ENCODE measurements at regions not wholly inside any gene's neighbourhood (a gene's known extent, or its start where the extent isn't known, plus 50 kb on each side); places are given as distances from the start of the nearest gene placed in this dataset.
A peak's percentile ranks its signal among the peaks of the same experiment; 100 is the strongest.

GRCh38 chr6:156718647-156719394 is 58.4 kb upstream of the ARID1B start:
- no peak overlapping the region for H3K4me3 ChIP-seq (ENCODE audit: insufficient read depth in 1 of 2, low read depth in 1 of 2, low read length in 2 of 2)

GRCh38 chr6:156717542-156717941 is 59.6 kb upstream of the ARID1B start:
- DNase-seq, result no peak
- no peak overlapping the region for H4K8ac ChIP-seq (ENCODE audit: low read length)
- no peak overlapping the region for H3K23ac ChIP-seq (ENCODE audit: low read length in 2 of 2)
- H3K27me3 ChIP-seq (ENCODE audit: control insufficient read depth in 1 of 2, insufficient read depth in 1 of 2, low read length in 2 of 2), result no peaks in the 10 kb centered on the region
- H2BK120ac ChIP-seq (ENCODE audit: low read depth, low read length), result no peak overlapping the region
- no peak overlapping the region for H3K4ac ChIP-seq (ENCODE audit: low read depth in 1 of 2, low read length in 2 of 2)
- no peak overlapping the region for H2AK5ac ChIP-seq (ENCODE audit: low read length, severe bottlenecking)
- no peak overlapping the region for H2AFZ ChIP-seq (ENCODE audit: low read depth, low read length)
- H4K91ac ChIP-seq (ENCODE audit: low read length), result no peak overlapping the region
- no peaks in the 10 kb centered on the region for H3K79me1 ChIP-seq (replicated peaks; ENCODE audit: low read length, poor library complexity, severe bottlenecking)
- no peak overlapping the region for H2BK12ac ChIP-seq (ENCODE audit: low read length in 2 of 2)
- peaks cover 13% of the 10 kb centered on the region for H3K4me1 ChIP-seq (ENCODE audit: control insufficient read depth, insufficient read depth, low read depth, low read length)
- no peaks in the 10 kb centered on the region for H3K9me3 ChIP-seq (ENCODE audit: control insufficient read depth, low read length)
- no peak overlapping the region for H2BK5ac ChIP-seq (ENCODE audit: low read depth, low read length, poor library complexity, severe bottlenecking)
- no peak overlapping the region for H3K14ac ChIP-seq (ENCODE audit: low read length in 2 of 2)
- no peak overlapping the region for H2BK15ac ChIP-seq (ENCODE audit: low read depth, poor library complexity, severe bottlenecking)
- H3K4me2 ChIP-seq (ENCODE audit: low read length, poor library complexity, severe bottlenecking), result no peak overlapping the region
- H3K9ac ChIP-seq (ENCODE audit: low read length), result no peak overlapping the region
- no peak overlapping the region for H3K27ac ChIP-seq (ENCODE audit: low read length, poor library complexity, severe bottlenecking)
- H3K18ac ChIP-seq (ENCODE audit: low read depth in 1 of 2, low read length in 2 of 2), result no peak overlapping the region
- H3K4me3 ChIP-seq (ENCODE audit: insufficient read depth in 1 of 2, low read depth in 1 of 2, low read length in 2 of 2), result no peak overlapping the region
- WGBS, result 90% methylated on average over 5 of the region's 5 CpGs
- H3K36me3 ChIP-seq (ENCODE audit: control insufficient read depth in 1 of 2, insufficient read depth in 2 of 2, low read depth in 1 of 2, low read length in 2 of 2), result no peaks in the 10 kb centered on the region

More at GRCh38 chr6:156718647-156719394, 58.4 kb upstream of the ARID1B start:
- H3K9ac ChIP-seq (ENCODE audit: low read length), result peak overlapping the region; percentile 59
- DNase-seq, result peak; percentile 53
- no peaks in the 10 kb centered on the region for H3K9me3 ChIP-seq (ENCODE audit: control insufficient read depth, low read length)
- no peak overlapping the region for H2AFZ ChIP-seq (ENCODE audit: low read depth, low read length)
- no peak overlapping the region for H4K8ac ChIP-seq (ENCODE audit: low read length)
- no peak overlapping the region for H2AK5ac ChIP-seq (ENCODE audit: low read length, severe bottlenecking)
- H3K36me3 ChIP-seq (ENCODE audit: control insufficient read depth in 1 of 2, insufficient read depth in 2 of 2, low read depth in 1 of 2, low read length in 2 of 2), result no peaks in the 10 kb centered on the region
- no peak overlapping the region for H2BK5ac ChIP-seq (ENCODE audit: low read depth, low read length, poor library complexity, severe bottlenecking)
- H3K27me3 ChIP-seq (ENCODE audit: control insufficient read depth in 1 of 2, insufficient read depth in 1 of 2, low read length in 2 of 2), result no peaks in the 10 kb centered on the region
- H2BK15ac ChIP-seq (ENCODE audit: low read depth, poor library complexity, severe bottlenecking), result no peak overlapping the region
- no peak overlapping the region for H2BK120ac ChIP-seq (ENCODE audit: low read depth, low read length)
- H3K4ac ChIP-seq (ENCODE audit: low read depth in 1 of 2, low read length in 2 of 2), result no peak overlapping the region
- H3K4me2 ChIP-seq (ENCODE audit: low read length, poor library complexity, severe bottlenecking), result no peak overlapping the region
- H3K27ac ChIP-seq (ENCODE audit: low read length, poor library complexity, severe bottlenecking), result no peak overlapping the region
- 85% methylated on average over 16 of the region's 18 CpGs for WGBS
- H3K14ac ChIP-seq (ENCODE audit: low read length in 2 of 2), result no peak overlapping the region
- H3K79me1 ChIP-seq (replicated peaks; ENCODE audit: low read length, poor library complexity, severe bottlenecking), result no peaks in the 10 kb centered on the region
- H3K18ac ChIP-seq (ENCODE audit: low read depth in 1 of 2, low read length in 2 of 2), result no peak overlapping the region
- no peak overlapping the region for H3K23ac ChIP-seq (ENCODE audit: low read length in 2 of 2)
- no peak overlapping the region for H4K91ac ChIP-seq (ENCODE audit: low read length)
- H2BK12ac ChIP-seq (ENCODE audit: low read length in 2 of 2), result no peak overlapping the region
- peaks cover 13% of the 10 kb centered on the region for H3K4me1 ChIP-seq (ENCODE audit: control insufficient read depth, insufficient read depth, low read depth, low read length)

- Histone ChIP-seq H3K27ac (ENCODE audit: low read length, poor library complexity, severe bottlenecking) (no peak overlapping the region), H2AFZ (ENCODE audit: low read depth, low read length) (no peak overlapping the region), H4K91ac (ENCODE audit: low read length) (no peak overlapping the region), H3K79me1 (replicated peaks; ENCODE audit: low read length, poor library complexity, severe bottlenecking) (no peaks in the 10 kb centered on the region), H4K8ac (ENCODE audit: low read length) (no peak overlapping the region), H3K4me1 (ENCODE audit: control insufficient read depth, insufficient read depth, low read depth, low read length) (peaks cover 10% of the 10 kb centered on the region), H3K27me3 (ENCODE audit: control insufficient read depth in 1 of 2, insufficient read depth in 1 of 2, low read length in 2 of 2) (no peaks in the 10 kb centered on the region), H3K23ac (ENCODE audit: low read length in 2 of 2) (no peak overlapping the region), H2AK5ac (ENCODE audit: low read length, severe bottlenecking) (no peak overlapping the region), H3K18ac (ENCODE audit: low read depth in 1 of 2, low read length in 2 of 2) (no peak overlapping the region), H3K4me2 (ENCODE audit: low read length, poor library complexity, severe bottlenecking) (no peak overlapping the region), H3K9ac (ENCODE audit: low read length) (no peak overlapping the region), H3K4ac (ENCODE audit: low read depth in 1 of 2, low read length in 2 of 2) (no peak overlapping the region), H3K14ac (ENCODE audit: low read length in 2 of 2) (no peak overlapping the region), H3K36me3 (ENCODE audit: control insufficient read depth in 1 of 2, insufficient read depth in 2 of 2, low read depth in 1 of 2, low read length in 2 of 2) (no peaks in the 10 kb centered on the region), H3K4me3 (ENCODE audit: insufficient read depth in 1 of 2, low read depth in 1 of 2, low read length in 2 of 2) (no peak overlapping the region), H3K9me3 (ENCODE audit: control insufficient read depth, low read length) (no peaks in the 10 kb centered on the region), H2BK120ac (ENCODE audit: low read depth, low read length) (no peak overlapping the region), H2BK15ac (ENCODE audit: low read depth, poor library complexity, severe bottlenecking) (no peak overlapping the region), H2BK12ac (ENCODE audit: low read length in 2 of 2) (no peak overlapping the region), H2BK5ac (ENCODE audit: low read depth, low read length, poor library complexity, severe bottlenecking) (no peak overlapping the region)
- no peak for DNase-seq
- WGBS, result 89% methylated on average over 5 of the region's 5 CpGs
Observed at GRCh38 chr6:156715839-156716238, 61.3 kb upstream of the ARID1B start.

- DNase-seq, result no peak
- no peak overlapping the region for H2AFZ ChIP-seq (ENCODE audit: low read depth, low read length)
- H3K4me2 ChIP-seq (ENCODE audit: low read length, poor library complexity, severe bottlenecking), result no peak overlapping the region
- H3K23ac ChIP-seq (ENCODE audit: low read length in 2 of 2), result no peak overlapping the region
- no peak overlapping the region for H2BK12ac ChIP-seq (ENCODE audit: low read length in 2 of 2)
- H3K9ac ChIP-seq (ENCODE audit: low read length), result no peak overlapping the region
- H3K79me1 ChIP-seq (replicated peaks; ENCODE audit: low read length, poor library complexity, severe bottlenecking), result no peaks in the 10 kb centered on the region
- no peaks in the 10 kb centered on the region for H3K9me3 ChIP-seq (ENCODE audit: control insufficient read depth, low read length)
- H3K4ac ChIP-seq (ENCODE audit: low read depth in 1 of 2, low read length in 2 of 2), result no peak overlapping the region
- no peak overlapping the region for H3K27ac ChIP-seq (ENCODE audit: low read length, poor library complexity, severe bottlenecking)
- no peak overlapping the region for H2BK5ac ChIP-seq (ENCODE audit: low read depth, low read length, poor library complexity, severe bottlenecking)
- no peak overlapping the region for H4K91ac ChIP-seq (ENCODE audit: low read length)
- no peaks in the 10 kb centered on the region for H3K36me3 ChIP-seq (ENCODE audit: control insufficient read depth in 1 of 2, insufficient read depth in 2 of 2, low read depth in 1 of 2, low read length in 2 of 2)
- no peak overlapping the region for H2AK5ac ChIP-seq (ENCODE audit: low read length, severe bottlenecking)
- no peak overlapping the region for H4K8ac ChIP-seq (ENCODE audit: low read length)
- no peak overlapping the region for H3K14ac ChIP-seq (ENCODE audit: low read length in 2 of 2)
- H3K4me1 ChIP-seq (ENCODE audit: control insufficient read depth, insufficient read depth, low read depth, low read length), result no peaks in the 10 kb centered on the region
- H3K27me3 ChIP-seq (ENCODE audit: control insufficient read depth in 1 of 2, insufficient read depth in 1 of 2, low read length in 2 of 2), result no peaks in the 10 kb centered on the region
- H2BK15ac ChIP-seq (ENCODE audit: low read depth, poor library complexity, severe bottlenecking), result no peak overlapping the region
- no peak overlapping the region for H3K4me3 ChIP-seq (ENCODE audit: insufficient read depth in 1 of 2, low read depth in 1 of 2, low read length in 2 of 2)
- WGBS, result 100% methylated on average over 1 of the region's 5 CpGs
- no peak overlapping the region for H2BK120ac ChIP-seq (ENCODE audit: low read depth, low read length)
- no peak overlapping the region for H3K18ac ChIP-seq (ENCODE audit: low read depth in 1 of 2, low read length in 2 of 2)
Observed at GRCh38 chr6:156713548-156713947, 63.6 kb upstream of the ARID1B start.
